H9 (cell line): ENCODE measurements at regions not wholly inside any gene's neighbourhood (a gene's known extent, or its start where the extent isn't known, plus 50 kb on each side); places are given as distances from the start of the nearest gene placed in this dataset.

Source experiments
- DNase-seq: peaks from one replicate; pipeline ENCODE4 v3.0.0-alpha.2; 2017
- H2AFZ ChIP-seq: one replicate; pipeline ENCODE4 v1.6.1; 2013; ENCODE audit warnings: mild to moderate bottlenecking, low read length, control low read depth, moderate library complexity
- H2AK5ac ChIP-seq: 2 replicates; pipeline ENCODE4 v1.6.1; 2013; ENCODE audit warnings: low read length, control low read depth, mixed read lengths; ENCODE audit not compliant: insufficient read length
- H2BK120ac ChIP-seq: one replicate; pipeline ENCODE4 v1.6.1; 2013; ENCODE audit warnings: low read depth, mild to moderate bottlenecking, low read length, control low read depth, inconsistent platforms; ENCODE audit not compliant: poor library complexity, severe bottlenecking
- H2BK12ac ChIP-seq: 2 replicates; pipeline ENCODE4 v1.6.1; 2013; ENCODE audit warnings: low read length, control low read depth, mixed read lengths, low read depth; ENCODE audit not compliant: insufficient read length
- H2BK15ac ChIP-seq: 2 replicates; pipeline ENCODE4 v1.6.1; 2013; ENCODE audit warnings: low read depth, low read length, control low read depth
- H2BK20ac ChIP-seq: one replicate; pipeline ENCODE4 v1.6.1; 2013; ENCODE audit warnings: low read depth, mild to moderate bottlenecking, low read length, control low read depth, inconsistent platforms; ENCODE audit not compliant: poor library complexity, severe bottlenecking
- H2BK5ac ChIP-seq: 2 replicates; pipeline ENCODE4 v1.6.1; 2013; ENCODE audit warnings: low read length, control low read depth, mixed read lengths; ENCODE audit not compliant: insufficient read length
- H3K14ac ChIP-seq: 2 replicates; pipeline ENCODE4 v1.6.1; 2013; ENCODE audit warnings: low read length, control low read depth; ENCODE audit not compliant: insufficient read depth
- H3K18ac ChIP-seq: 2 replicates; pipeline ENCODE4 v1.6.1; 2013; ENCODE audit warnings: low read depth, mild to moderate bottlenecking, mixed read lengths, low read length, control low read depth; ENCODE audit not compliant: insufficient read length
- H3K23ac ChIP-seq: 2 replicates; pipeline ENCODE4 v1.6.1; 2013; ENCODE audit warnings: low read length, control low read depth, mixed read lengths, low read depth; ENCODE audit not compliant: insufficient read length
- H3K23me2 ChIP-seq: 2 replicates; pipeline ENCODE4 v1.6.1; 2013; ENCODE audit warnings: low read depth, mild to moderate bottlenecking, mixed read lengths, low read length, control low read depth; ENCODE audit not compliant: insufficient read length, poor library complexity, severe bottlenecking
- H3K27ac ChIP-seq: 2 replicates; pipeline ENCODE4 v1.5.1; 2013; ENCODE audit warnings: low read length, control low read depth, mixed read lengths, low read depth; ENCODE audit not compliant: insufficient read length
- H3K27me3 ChIP-seq: 2 replicates; pipeline ENCODE4 v1.6.1; 2013; ENCODE audit warnings: low read length, control low read depth, inconsistent platforms; ENCODE audit not compliant: insufficient read depth
- H3K4ac ChIP-seq: 2 replicates; pipeline ENCODE4 v1.6.1; 2013; ENCODE audit warnings: low read depth, mild to moderate bottlenecking, control low read depth, inconsistent platforms, low read length, moderate library complexity
- H3K4me1 ChIP-seq: 2 replicates; pipeline ENCODE4 v1.6.1; 2013; ENCODE audit warnings: low read length, control low read depth, inconsistent platforms; ENCODE audit not compliant: insufficient read depth
- H3K4me2 ChIP-seq: 2 replicates; pipeline ENCODE4 v1.6.1; 2013; ENCODE audit warnings: low read length, control low read depth, mixed read lengths; ENCODE audit not compliant: insufficient read length, insufficient read depth
- H3K56ac ChIP-seq: 2 replicates; pipeline ENCODE4 v1.6.1; 2013; ENCODE audit warnings: low read depth, mild to moderate bottlenecking, mixed read lengths, low read length, control low read depth; ENCODE audit not compliant: insufficient read length
- H3K79me1 ChIP-seq: 2 replicates; pipeline ENCODE4 v1.6.1; 2013; ENCODE audit warnings: low read depth, mild to moderate bottlenecking, moderate library complexity, low read length, control low read depth, inconsistent platforms; ENCODE audit not compliant: insufficient read depth, poor library complexity, severe bottlenecking
- H3K79me2 ChIP-seq: 2 replicates; pipeline ENCODE4 v1.6.1; 2013; ENCODE audit warnings: low read length, control low read depth, inconsistent platforms; ENCODE audit not compliant: insufficient read depth
- H3K9ac ChIP-seq: 2 replicates; pipeline ENCODE4 v1.6.1; 2013; ENCODE audit warnings: low read length, control low read depth, mixed read lengths; ENCODE audit not compliant: insufficient read length; ENCODE audit errors: extremely low read depth
- H3K9me3 ChIP-seq: one replicate; pipeline ENCODE4 v1.6.1; 2013; ENCODE audit warnings: low read depth, low read length, inconsistent platforms; ENCODE audit not compliant: control insufficient read depth
- H3T11ph ChIP-seq: one replicate; pipeline ENCODE4 v1.6.1; 2013; ENCODE audit warnings: mild to moderate bottlenecking, low read length, control low read depth, inconsistent platforms
- H4K20me1 ChIP-seq: one replicate; pipeline ENCODE4 v1.6.1; 2013; ENCODE audit not compliant: control insufficient read depth, insufficient read length, insufficient read depth
- H4K5ac ChIP-seq: 2 replicates; pipeline ENCODE4 v1.6.1; 2013; ENCODE audit warnings: low read depth, mild to moderate bottlenecking, mixed read lengths, low read length, control low read depth; ENCODE audit not compliant: insufficient read length
- H4K8ac ChIP-seq: replicated peaks from 2 replicates; pipeline ENCODE4 v1.6.1; 2013; ENCODE audit warnings: low read length, control low read depth, mixed read lengths, low read depth; ENCODE audit not compliant: insufficient read length
- H4K91ac ChIP-seq: 2 replicates; pipeline ENCODE4 v1.6.1; 2013; ENCODE audit warnings: low read depth, mild to moderate bottlenecking, moderate library complexity, mixed read lengths, low read length, control low read depth; ENCODE audit not compliant: insufficient read length
- H3K27ac Mint-ChIP-seq, 3 experiments: 2 replicates in 2 of 3; 3 replicates in 1 of 3; pipeline ENCODE4 v1.8.0; 2020 to 2021; ENCODE audit warnings: mixed read lengths in 3 of 3, mild to moderate bottlenecking in 1 of 3, moderate library complexity in 1 of 3
- H3K27me3 Mint-ChIP-seq: 2 replicates; pipeline ENCODE4 v1.8.0; 2021; ENCODE audit warnings: low read depth, mild to moderate bottlenecking, moderate library complexity, mixed read lengths
- H3K36me3 Mint-ChIP-seq, 3 experiments: 2 replicates in 2 of 3; 3 replicates in 1 of 3; pipeline ENCODE4 v1.8.0; 2020 to 2021; ENCODE audit warnings: low read depth in 3 of 3, mixed read lengths in 3 of 3; ENCODE audit not compliant: insufficient read depth in 1 of 3
- H3K4me1 Mint-ChIP-seq, 2 experiments: 2 replicates each; pipeline ENCODE4 v1.8.0; 2020; ENCODE audit warnings: mixed read lengths in 2 of 2
- H3K4me3 Mint-ChIP-seq, 2 experiments: 2 replicates in 1 of 2; 3 replicates in 1 of 2; pipeline ENCODE4 v1.8.0; 2020 to 2021; ENCODE audit warnings: mild to moderate bottlenecking in 2 of 2, mixed read lengths in 2 of 2, moderate library complexity in 1 of 2
- H3K9me3 Mint-ChIP-seq, 2 experiments: 2 replicates in 1 of 2; 3 replicates in 1 of 2; pipeline ENCODE4 v1.8.0; 2020; ENCODE audit warnings: mild to moderate bottlenecking in 2 of 2, mixed read lengths in 2 of 2, moderate library complexity in 1 of 2
- WGBS: extraction: QIAGEN DNeasy Blood & Tissue Kit; methylation state at CpG from one replicate; pipeline ENCODE4 v1.1.7; 2013; ENCODE audit warnings: missing lambda C conversion rate, low lambda C conversion rate, mixed read lengths; ENCODE audit not compliant: insufficient read length; ENCODE audit errors: extremely low coverage; 5-methylcytosine and 5-hydroxymethylcytosine counted together
- TF ChIP-seq, protein P1 (sequence below): fragments of 200-600 bp; sonication (generic); conservative IDR thresholded peaks from 3 replicates; pipeline ENCODE4 v1.8.0; 2021; ENCODE audit warnings: antibody characterized with exemption, mild to moderate bottlenecking

GRCh38 chr3:34073961-34074360 lies 275.5 kb downstream of the PDCD6IP start:
- no peak overlapping the region; a peak in 1 of 7 replicates for H3K27ac Mint-ChIP-seq
- no CpG with 5 or more reads among the region's 1 CpG for WGBS

More at GRCh38 chr3:34073961-34074360, 275.5 kb downstream of the PDCD6IP start:
- Mint-ChIP-seq H3K4me3 (no peak overlapping the region), H3K9me3 (peaks cover 7 to 8% of the 10 kb centered on the region in 2 experiments), H3K27me3 (peaks cover 9% of the 10 kb centered on the region), H3K4me1 (peaks cover 35 to 36% of the 10 kb centered on the region in 2 experiments), H3K36me3 (peaks cover 3 to 9% (median 5%) of the 10 kb centered on the region in 3 experiments; a peak in 6 of 7 replicates)
- Histone ChIP-seq H2BK20ac (no peak overlapping the region), H3K27me3 (no peaks in the 10 kb centered on the region), H4K91ac (no peak overlapping the region), H2AK5ac (no peak overlapping the region), H3K23ac (no peak overlapping the region), H2AFZ (no peak overlapping the region), H2BK5ac (no peak overlapping the region), H3K18ac (no peak overlapping the region), H2BK120ac (no peak overlapping the region), H3K4me2 (no peak overlapping the region), H4K5ac (no peak overlapping the region), H3K4me1 (peaks cover 8% of the 10 kb centered on the region; the same call in 1 of the 2 replicates), H3K9ac (no peak overlapping the region), H2BK12ac (no peak overlapping the region), H3K79me1 (no peaks in the 10 kb centered on the region), H4K8ac (no peak overlapping the region), H3K14ac (no peak overlapping the region), H3K4ac (no peak overlapping the region), H3T11ph (no peak overlapping the region), H3K27ac (no peak overlapping the region), H3K23me2 (no peaks in the 10 kb centered on the region), H4K20me1 (no peaks in the 10 kb centered on the region), H2BK15ac (no peak overlapping the region), H3K56ac (no peak overlapping the region), H3K79me2 (no peaks in the 10 kb centered on the region), H3K9me3 (no peaks in the 10 kb centered on the region)
- no peak for DNase-seq
- TF ChIP-seq, protein P1, sequence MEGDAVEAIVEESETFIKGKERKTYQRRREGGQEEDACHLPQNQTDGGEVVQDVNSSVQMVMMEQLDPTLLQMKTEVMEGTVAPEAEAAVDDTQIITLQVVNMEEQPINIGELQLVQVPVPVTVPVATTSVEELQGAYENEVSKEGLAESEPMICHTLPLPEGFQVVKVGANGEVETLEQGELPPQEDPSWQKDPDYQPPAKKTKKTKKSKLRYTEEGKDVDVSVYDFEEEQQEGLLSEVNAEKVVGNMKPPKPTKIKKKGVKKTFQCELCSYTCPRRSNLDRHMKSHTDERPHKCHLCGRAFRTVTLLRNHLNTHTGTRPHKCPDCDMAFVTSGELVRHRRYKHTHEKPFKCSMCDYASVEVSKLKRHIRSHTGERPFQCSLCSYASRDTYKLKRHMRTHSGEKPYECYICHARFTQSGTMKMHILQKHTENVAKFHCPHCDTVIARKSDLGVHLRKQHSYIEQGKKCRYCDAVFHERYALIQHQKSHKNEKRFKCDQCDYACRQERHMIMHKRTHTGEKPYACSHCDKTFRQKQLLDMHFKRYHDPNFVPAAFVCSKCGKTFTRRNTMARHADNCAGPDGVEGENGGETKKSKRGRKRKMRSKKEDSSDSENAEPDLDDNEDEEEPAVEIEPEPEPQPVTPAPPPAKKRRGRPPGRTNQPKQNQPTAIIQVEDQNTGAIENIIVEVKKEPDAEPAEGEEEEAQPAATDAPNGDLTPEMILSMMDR: no peak
